NCI-H2196 (cell line): ENCODE measurements at regions not wholly inside any gene's neighbourhood (a gene's known extent, or its start where the extent isn't known, plus 50 kb on each side); places are given as distances from the start of the nearest gene placed in this dataset.
"Not testable (repeated sequence)": the region's sequence is repeated elsewhere in the genome, so short reads cannot be mapped to it uniquely, and the experiment has no call there.

Experiments used
- DNase-seq: peaks from one replicate; lab custom pipeline; 2025; ENCODE audit not compliant: unreplicated experiment; lab: John Stamatoyannopoulos, UW

DNA sequence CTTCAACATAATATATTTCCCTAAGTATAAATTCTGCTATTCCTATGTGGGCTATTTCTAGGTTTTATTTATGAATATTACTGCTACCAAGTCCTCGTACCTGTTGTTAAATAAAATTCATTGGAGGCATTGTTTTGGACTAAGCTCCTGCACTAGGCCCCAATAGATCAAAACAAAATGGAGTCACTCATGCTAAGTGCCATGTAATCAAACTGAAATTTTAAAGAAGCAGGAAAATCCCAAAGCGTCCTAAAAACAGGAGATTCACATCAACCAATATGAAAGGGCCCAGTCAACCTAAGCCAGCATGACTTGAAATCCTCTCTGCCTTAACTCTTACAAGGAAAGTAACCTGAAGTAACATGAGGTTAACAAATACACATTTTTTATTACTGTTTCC, 743.2 kb downstream of the TRAM1L1 start:
- no peak for DNase-seq

DNA sequence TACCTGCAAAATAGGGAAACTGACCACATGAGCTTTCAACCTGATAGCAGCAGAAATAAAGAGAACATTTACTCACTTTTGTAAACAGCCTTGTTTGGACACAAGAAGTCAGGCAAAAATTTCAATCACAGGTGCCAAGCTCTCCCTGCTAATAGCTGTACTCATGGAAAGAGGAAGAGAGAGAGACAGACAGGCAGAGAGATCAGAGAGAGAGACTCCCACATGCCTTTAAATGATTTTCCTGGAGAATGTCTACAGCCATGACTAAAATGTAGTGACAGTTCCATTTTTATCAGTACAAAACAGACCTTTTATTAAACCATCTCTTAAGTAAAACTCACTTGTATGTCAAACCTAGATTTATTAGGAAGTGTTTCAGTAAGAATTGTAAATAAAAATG, 752.9 kb downstream of the TRAM1L1 start:
- DNase-seq, result no peak

DNA sequence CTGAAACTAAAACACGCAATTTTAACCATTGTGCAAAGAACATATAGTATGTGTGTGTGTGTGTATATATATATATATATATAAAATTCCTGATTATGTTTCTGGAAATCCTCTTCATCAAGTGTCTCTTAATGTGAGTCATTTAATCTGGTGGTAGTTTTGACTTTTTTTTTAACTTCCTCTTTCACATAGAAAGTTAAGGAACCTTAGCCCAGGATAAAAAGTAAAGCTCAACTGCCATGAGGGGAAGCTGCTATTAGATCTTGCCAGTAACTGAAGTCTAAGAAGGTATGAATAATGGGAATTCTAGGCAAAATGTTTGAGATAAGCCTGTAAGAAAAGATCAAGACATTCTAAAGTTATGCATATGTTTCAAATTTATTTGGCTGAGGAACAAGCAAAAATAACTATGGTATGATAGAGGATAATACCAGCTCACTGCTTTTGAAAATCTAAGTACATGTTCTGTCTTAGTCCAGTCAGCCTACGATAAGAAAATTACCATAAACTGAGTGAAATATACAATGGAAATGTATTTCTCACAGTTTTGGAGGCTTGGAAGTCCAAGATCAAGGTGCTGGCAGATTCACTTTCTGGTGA, 757.0 kb downstream of the TRAM1L1 start:
- no peak for DNase-seq

DNA sequence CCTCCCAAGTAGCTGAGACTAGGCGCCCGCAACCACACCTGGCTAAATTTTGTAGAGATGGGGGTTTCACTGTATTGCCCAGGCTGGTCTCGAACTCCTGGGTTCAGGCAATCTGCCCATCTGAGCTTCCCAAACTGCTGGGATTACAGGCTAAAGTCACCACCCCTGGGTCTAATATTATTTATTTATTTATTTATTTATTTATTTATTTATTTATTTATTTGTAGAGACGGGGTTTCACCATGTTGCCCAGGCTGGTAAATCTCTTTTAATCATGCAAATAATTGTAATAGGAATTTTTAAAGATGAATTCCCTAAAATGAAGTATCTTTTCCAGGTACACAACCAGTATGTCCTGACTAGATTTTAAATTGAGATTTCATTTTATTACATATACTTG, 761.8 kb downstream of the TRAM1L1 start:
- DNase-seq, result no peak

DNA sequence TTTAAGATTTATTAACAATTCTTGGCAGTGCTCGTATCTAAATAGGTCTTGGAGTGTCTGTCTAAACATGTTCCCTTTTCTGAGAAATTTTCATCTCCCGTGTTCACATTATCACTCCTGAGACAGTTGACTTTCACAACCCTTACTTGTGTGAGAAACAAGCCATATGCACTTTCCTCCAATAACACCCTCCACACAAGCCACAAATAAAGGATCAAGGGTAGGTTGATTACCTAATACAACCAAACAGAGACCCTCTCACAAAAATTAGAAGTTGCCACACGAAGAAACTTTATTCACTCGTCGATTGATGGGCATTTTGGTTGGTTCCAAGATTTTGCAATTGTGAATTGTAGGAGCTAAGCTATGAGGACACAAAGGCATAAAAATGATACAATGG, 763.9 kb downstream of the TRAM1L1 start:
- DNase-seq, result no peak

DNA sequence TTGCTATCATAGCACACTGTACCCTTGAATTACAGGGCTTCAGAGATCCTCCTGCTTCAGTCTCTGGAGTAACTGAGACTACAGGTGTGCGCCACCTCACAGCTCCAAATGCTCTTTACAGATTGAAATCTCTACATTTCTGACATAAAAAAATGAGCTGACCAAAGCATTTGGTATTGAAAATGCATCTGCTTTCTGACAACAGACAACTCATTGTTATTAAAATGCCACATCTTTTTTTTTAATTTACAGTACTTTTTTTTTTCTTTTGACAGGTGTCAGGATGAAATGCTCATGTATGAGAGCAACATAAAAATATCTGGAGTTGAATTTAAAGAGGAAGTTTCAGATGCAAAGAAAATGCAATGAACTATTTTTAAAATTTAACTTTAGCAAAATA, 764.5 kb downstream of the TRAM1L1 start:
- DNase-seq, result no peak

DNA sequence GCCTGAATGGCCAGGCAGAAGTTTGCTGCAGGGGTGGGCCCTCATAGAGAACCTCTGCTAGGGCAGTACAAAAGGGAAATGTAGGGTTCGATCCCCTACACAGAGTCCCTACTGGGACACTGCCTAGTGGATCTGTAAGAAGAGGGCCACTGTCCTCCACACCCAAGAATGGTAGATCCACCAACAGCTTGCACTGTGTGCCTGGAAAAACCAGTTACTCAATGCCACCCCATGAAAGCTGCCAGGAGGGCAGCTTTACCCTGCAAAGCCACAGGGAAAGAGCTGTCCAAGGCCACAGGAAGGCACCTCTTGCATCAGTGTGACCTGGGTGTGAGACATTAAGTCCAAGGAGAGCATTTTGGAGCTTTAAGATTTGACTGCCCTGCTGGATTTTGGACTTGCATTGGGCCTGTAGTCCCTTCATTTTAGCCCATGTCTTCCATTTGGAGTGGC, 781.6 kb downstream of the TRAM1L1 start:
- no peak for DNase-seq

DNA sequence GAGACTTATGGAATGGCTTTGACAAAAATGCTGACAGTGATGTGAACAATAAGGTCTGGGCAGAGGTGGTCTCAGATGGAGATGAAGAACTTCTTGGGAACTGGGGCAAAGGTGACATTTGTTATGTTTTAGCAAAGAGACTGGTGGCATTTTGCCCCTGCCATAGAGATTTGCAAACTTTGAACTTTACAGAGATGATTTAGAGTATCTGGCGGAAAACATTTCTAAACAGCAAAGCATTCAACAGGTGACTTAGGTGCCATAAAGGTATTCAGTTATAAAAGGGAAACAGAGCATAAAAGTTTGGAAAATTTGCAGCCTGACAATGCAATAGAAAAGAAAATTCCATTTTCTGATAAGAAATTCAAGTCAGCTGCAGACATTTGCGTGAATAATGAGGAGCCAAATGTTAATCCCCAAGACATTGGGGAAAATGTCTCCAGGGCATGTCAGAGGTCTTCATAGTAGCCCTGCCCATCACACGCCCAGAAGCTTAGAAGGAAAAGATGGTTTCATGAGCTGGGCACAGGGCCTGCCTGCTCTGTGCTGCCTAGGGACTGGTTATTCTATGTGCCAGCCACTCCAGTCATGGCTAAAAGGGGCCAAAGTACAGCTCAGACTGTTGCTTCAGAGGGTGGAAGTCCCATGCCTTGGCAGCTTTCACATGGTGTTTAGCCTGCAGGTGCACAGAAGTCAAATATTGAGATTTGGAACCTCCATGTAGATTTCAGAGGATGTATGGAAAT, 782.2 kb downstream of the TRAM1L1 start:
- DNase-seq, result no peak

DNA sequence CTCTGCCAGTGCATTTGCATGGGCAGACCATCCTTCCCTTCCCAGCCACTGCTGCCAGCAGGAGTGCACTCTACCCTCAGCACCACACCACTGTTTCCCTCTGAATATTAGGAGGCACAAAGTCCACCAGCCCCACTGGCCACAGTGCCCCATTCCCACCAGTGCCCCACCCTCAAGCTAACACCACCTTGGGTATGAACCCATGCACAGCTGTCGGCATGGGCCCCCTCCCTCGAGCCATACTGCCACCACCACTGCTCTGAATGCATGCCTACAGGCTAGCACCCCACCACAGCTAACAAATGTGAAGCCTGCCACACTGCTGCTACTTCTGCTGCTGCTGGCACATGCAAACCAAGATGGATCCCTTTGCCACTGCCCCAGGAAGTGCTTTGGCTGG, 810.4 kb downstream of the TRAM1L1 start:
- no peak for DNase-seq

DNA sequence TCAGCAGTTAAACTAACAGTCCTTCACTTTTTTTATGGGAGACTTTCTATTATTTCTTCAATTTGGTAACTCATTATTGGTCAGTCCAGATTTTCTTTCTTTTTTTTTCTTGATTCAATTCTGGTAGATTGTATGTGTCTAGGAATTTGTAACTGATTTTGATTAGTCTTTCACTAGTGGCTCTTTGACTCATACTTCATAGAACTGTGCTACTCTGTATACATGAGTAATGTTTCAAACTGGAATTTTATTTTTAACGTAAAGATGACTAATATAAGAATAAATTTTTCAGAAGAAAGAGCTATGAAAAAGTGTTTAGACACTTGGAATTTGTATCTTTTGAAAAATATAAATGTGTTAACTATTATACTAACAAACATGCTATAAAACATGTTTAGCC, 813.0 kb downstream of the TRAM1L1 start:
- no peak for DNase-seq

DNA sequence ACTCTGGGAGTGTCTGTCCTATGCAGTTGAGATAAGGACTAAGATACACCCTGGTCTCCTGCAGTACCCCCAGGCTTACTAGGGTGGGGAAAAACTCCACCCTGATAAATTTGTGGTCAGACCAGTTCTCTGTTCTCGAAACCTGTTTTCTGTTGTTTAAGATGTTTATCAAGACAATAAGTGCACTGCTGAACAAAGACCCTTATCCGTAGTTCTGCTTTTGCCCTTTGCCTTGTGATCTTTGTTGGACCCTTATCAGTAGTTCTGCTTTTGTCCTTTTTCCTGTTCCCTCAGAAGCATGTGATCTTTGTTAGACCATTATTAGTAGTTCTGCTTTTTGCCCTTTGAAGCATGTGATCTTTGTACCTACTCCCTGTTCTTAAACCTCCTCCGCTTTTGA, 824.4 kb downstream of the TRAM1L1 start:
- DNase-seq, result not testable (repeated sequence)

DNA sequence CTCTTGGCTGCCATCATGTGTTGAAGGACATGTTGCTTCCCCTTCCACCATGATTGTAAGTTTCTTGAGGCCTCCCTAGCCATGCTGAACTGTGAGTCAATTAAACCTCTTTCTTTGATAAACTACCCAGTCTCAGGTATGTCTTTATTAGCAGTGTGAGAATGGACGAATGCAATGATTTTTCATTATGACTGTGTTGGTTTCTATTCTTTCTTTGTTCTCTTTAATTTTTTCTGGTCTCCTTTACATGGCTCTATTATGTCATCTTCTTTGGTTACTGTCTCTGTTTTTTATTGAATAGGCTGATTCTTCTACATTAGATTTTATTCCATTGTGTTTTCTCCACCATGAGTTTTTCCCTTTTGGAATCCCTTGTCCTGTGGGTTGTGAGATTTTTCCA, 840.6 kb downstream of the TRAM1L1 start:
- DNase-seq, result no peak

DNA sequence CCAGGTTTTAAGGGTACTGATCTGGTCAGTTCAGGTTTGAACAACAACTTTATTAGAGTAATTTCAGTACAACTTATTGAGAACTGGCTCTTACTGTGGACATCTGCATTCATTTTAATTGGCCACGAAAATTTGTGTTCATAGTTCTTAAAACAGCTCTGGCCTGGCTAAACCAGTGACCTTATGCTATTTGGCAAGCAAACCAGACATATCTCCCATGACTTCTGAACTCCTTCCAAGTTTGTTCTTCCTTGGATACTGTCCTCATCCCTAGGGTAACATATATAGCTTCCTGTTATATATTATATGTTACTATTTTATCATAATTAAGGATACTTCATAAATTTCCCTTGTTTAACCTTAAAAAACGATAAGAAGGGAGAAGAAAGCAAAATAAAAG, 841.9 kb downstream of the TRAM1L1 start:
- no peak for DNase-seq

DNA sequence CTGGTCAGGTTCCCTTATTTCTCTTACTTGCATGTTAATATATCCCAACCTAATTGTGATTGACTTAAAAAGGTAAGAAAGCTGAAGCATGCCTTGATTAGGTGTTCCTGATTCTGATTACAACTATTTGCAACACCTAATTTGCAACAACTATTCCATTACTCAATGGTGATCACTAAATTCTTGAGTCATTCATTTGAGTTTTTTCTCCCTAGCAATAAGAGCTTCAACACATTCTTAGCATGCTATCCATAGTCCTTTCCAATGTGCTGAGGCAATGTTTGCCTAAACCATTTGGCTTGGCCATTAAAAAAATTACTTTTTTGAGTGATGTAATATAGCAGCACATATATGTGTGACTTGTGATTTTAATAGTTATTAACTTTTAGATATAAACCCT, 851.4 kb downstream of the TRAM1L1 start:
- DNase-seq, result no peak

DNA sequence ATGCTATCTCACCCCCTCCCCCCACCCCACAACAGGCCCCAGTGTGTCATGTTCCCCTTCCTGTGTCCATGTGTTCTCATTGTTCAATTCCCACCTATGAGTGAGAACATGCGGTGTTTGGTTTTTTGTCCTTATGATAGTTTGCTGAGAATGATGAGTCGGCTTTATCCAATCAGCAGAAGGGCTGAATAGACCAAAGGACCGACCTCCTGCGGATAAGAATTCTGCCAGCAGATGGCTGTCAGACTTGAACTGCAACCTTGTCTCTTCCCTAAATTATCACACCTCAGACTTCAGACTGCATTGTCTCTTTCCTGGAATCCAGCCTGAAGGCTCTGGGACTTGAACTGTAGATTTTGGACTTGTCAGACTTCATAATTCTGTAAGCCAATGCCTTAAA, 853.4 kb downstream of the TRAM1L1 start:
- DNase-seq, result not testable (repeated sequence)

DNA sequence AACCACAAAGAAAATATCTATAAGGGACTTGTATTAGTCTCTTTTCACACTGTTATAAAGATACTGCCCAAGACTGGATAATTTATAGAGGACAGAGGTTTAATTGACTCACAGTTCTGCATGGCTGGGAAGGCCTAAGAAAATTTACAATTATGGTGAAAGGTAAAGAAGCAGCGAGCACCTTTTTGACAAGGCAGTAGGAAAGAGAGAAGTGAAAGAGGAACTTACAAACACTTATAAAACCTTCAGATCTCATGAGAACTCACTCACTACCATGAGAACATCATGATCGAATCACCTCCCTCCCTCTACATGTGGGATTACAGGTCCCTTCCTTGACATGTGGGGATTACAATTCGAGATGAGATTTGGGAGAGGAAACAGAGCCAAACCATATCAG, 856.0 kb downstream of the TRAM1L1 start:
- no peak for DNase-seq

DNA sequence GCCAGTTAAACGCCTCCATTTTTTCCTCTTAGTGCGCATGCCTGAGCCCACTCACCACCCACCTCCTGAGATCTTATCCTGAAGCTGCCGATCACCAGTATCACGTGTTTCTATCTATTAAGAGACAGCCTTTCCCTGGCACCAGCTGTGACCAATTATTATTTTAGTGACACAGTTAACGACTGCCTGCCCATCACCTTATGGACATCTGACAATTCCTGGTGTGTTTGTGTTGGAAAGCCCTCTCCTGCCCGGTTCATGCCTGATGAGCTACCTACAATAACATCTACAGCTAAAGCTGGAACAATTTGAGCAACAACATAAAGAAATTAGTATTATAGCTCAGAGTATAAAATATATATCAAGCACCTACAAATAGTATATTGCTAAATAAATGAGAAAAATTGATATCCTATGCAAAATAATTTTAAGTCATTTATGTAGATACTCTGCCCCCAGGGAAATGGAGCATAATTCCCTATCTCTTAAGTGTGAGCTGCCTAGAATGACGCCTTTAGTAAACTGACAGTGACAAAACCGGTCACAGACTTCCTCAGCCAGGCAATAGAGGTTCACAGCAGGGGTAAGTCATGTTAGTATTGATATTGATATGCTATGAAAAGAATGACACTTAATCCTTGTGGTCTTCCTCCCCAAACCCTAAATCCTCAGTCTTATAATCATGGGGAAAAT, 862.2 kb downstream of the TRAM1L1 start:
- DNase-seq, result no peak

DNA sequence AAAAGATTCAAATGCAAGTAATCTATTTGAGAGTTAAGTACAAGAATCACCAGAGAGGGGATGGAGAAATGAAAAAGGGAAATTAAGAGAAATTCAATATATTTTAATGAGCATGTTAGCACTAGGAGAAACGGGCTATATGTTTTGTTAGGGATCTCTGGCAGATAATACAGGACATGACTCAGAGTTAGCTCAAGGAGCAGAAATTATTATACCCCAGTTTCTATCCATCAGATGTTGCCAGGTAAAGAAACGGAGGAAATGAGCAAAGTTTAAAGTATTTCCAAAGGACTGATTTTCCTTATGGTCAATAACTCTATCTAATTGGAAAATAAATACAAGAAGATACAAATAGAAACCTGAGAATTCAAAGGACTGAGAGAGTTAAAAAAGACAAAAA, 867.6 kb downstream of the TRAM1L1 start:
- DNase-seq, result no peak

DNA sequence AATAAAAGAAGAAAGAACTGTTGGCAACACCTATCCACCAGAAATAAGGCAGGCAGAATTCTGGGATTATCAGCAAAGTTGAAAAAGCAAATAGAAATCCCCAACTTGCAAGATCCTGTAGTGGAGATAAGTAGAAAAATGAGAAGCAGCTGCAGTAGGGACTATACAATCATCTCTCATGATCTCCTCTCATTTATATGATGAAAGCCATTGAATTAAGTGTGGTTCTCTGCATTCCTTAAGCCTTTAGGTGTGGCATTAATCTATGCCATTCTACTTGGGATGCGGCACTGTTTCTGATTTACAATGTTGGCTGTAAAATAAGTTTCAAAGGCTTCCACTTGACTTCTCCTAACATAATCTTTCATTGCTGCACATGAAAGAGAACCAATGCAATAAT, 869.8 kb downstream of the TRAM1L1 start:
- DNase-seq, result no peak

DNA sequence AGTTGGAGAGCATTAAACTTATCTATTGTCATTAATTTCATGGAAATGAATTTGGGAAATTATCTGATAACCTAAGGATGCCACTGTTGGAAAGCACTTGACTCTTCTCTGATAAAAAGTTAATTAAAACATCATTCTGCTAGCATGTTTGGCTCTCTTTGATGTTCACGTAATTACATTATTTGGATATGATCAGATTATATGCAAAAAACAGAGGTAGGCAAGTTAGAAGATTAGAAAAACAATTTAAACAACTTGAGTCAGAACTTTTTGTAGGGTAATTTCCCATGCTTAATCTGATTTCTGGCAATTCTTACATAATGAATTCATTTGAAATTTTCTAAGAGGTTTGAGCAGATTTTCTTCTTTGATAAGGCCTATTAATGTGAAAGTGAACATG, 882.9 kb downstream of the TRAM1L1 start:
- no peak for DNase-seq

DNA sequence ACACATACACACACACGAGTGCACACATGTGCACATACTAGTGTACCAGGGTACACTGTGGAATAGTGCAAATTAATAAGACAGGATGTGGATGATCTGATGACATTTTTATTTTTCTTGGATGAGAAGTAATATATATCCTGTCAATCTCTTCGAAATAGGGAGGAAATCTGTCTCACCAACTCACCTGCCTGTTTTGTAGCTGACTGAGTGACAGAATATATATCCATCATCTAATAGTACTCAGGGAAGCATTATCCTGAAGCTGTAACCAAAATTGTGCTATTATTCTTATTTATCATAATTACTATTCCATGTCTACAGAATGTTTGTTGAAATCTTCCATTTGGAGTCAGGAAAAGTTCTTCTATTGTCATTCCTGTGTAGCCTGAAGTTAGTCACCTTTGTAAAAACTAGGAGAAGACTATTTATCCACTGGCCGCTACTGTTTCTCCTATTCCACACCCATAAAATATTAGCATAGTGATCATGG, 888.0 kb downstream of the TRAM1L1 start:
- DNase-seq, result no peak

DNA sequence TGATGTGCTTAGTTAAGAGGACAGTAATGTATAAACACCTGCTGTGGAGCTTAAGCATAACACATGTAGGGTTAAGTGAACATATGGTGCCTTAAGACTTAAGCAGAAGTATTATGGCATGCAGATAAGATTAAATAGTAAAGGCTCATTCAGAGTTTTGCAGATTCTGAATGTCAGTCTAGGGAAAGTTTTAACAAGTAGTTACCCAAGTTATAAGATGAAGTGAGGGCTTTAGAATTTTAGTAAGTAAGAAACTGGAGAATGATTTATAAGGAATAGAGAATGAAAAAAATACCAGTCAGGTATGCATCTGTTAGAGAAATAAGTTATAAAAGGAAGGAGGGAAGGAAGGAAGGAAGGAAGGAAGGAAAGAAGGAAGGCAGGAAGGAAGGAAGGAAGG, 902.1 kb downstream of the TRAM1L1 start:
- DNase-seq, result no peak
